Colon (tissue), 2 donors: ENCODE measurements at regions not wholly inside any gene's neighbourhood (a gene's known extent, or its start where the extent isn't known, plus 50 kb on each side); places are given as distances from the start of the nearest gene placed in this dataset.

ENCODE experiments used
- FAIRE-seq: peaks from 2 replicates; lab custom pipeline; 2012; peaks lifted over from hg19 to GRCh38; lab: Jason Lieb, UNC
- donor health status: control.
- donor health status: control.

- FAIRE-seq: no peak
These were observed 244.6 kb upstream of the UBE2E3 start for GRCh38 chr2:180735799-180736198.

- FAIRE-seq: no peak
These were observed 246.0 kb upstream of the UBE2E3 start for GRCh38 chr2:180734382-180734781.

GRCh38 chr2:180733330-180733729 is 247.1 kb upstream of the UBE2E3 start:
- FAIRE-seq: no peak

- no peak for FAIRE-seq
These were observed 248.1 kb upstream of the UBE2E3 start for GRCh38 chr2:180732337-180732736.

- FAIRE-seq: no peak
These were observed 249.4 kb upstream of the UBE2E3 start for GRCh38 chr2:180730976-180731375.

- FAIRE-seq: no peak
These were observed 251.4 kb upstream of the UBE2E3 start for GRCh38 chr2:180728928-180729559.

GRCh38 chr2:180723712-180724111 is 256.7 kb upstream of the UBE2E3 start:
- no peak for FAIRE-seq

GRCh38 chr2:180722551-180723239 is 257.7 kb upstream of the UBE2E3 start:
- no peak for FAIRE-seq

- no peak for FAIRE-seq
These were observed 259.6 kb upstream of the UBE2E3 start for GRCh38 chr2:180720829-180721228.

GRCh38 chr2:180717588-180717987 is 262.8 kb upstream of the UBE2E3 start:
- no peak for FAIRE-seq

GRCh38 chr2:180716186-180717180 is 263.9 kb upstream of the UBE2E3 start:
- FAIRE-seq: no peak

GRCh38 chr2:180715044-180715443 is 265.4 kb upstream of the UBE2E3 start:
- no peak for FAIRE-seq

GRCh38 chr2:180709392-180710145 is 270.8 kb upstream of the UBE2E3 start:
- FAIRE-seq: no peak

GRCh38 chr2:180707884-180708205 is 272.6 kb upstream of the UBE2E3 start:
- no peak for FAIRE-seq

GRCh38 chr2:180707175-180707883 is 273.1 kb upstream of the UBE2E3 start:
- FAIRE-seq: no peak

GRCh38 chr2:180706694-180707093 is 273.7 kb upstream of the UBE2E3 start:
- FAIRE-seq: no peak

GRCh38 chr2:180705551-180705950 is 274.9 kb upstream of the UBE2E3 start:
- FAIRE-seq: no peak

- no peak for FAIRE-seq
These were observed 275.3 kb upstream of the UBE2E3 start for GRCh38 chr2:180705122-180705521.

- FAIRE-seq: no peak
These were observed 280.6 kb upstream of the UBE2E3 start for GRCh38 chr2:180699657-180700361.

- FAIRE-seq: no peak
These were observed 281.7 kb upstream of the UBE2E3 start for GRCh38 chr2:180698668-180699067.
